Nucleus accumbens (tissue), 56 donors: ENCODE measurements at regions not wholly inside any gene's neighbourhood (a gene's known extent, or its start where the extent isn't known, plus 50 kb on each side); places are given as distances from the start of the nearest gene placed in this dataset.
"Not testable (repeated sequence)": the region's sequence is repeated elsewhere in the genome, so short reads cannot be mapped to it uniquely, and the experiment has no call there.

ENCODE experiments used
- DNase-seq, 56 donors: peaks; one replicate each; lab custom pipeline; 2025; lab: John Stamatoyannopoulos, UW

GRCh38 chr12:46089414-46090162 is 99.2 kb upstream of the SCAF11 start:
- no peak for DNase-seq

- no peak for DNase-seq
Observed at GRCh38 chr12:46087916-46088439, 97.6 kb upstream of the SCAF11 start.

GRCh38 chr12:46084666-46085631 is 94.6 kb upstream of the SCAF11 start:
- no peak for DNase-seq

GRCh38 chr12:46082490-46083200 is 92.3 kb upstream of the SCAF11 start:
- no peak for DNase-seq

- DNase-seq: no peak
Observed at GRCh38 chr12:46073321-46073720, 82.9 kb upstream of the SCAF11 start.

- DNase-seq: peak in 41 of 56 donors; percentile 1 to 57 (median 11)
Observed at GRCh38 chr12:46071769-46072624, 81.6 kb upstream of the SCAF11 start.

GRCh38 chr12:46071335-46071734 is 81.0 kb upstream of the SCAF11 start:
- no peak for DNase-seq

GRCh38 chr12:46067094-46067493 is 76.7 kb upstream of the SCAF11 start:
- DNase-seq: no peak

GRCh38 chr12:46065412-46066166 is 75.2 kb upstream of the SCAF11 start:
- DNase-seq: no peak

- DNase-seq: no peak
Observed at GRCh38 chr12:46064548-46064947, 74.2 kb upstream of the SCAF11 start.

- not testable (repeated sequence) for DNase-seq
Observed at GRCh38 chr12:46058697-46059096, 68.3 kb upstream of the SCAF11 start.

GRCh38 chr12:46050805-46051204 is 60.4 kb upstream of the SCAF11 start:
- no peak for DNase-seq

- DNase-seq: no peak
Observed at GRCh38 chr12:46049665-46050064, 59.3 kb upstream of the SCAF11 start.

- DNase-seq: no peak
Observed at GRCh38 chr12:46046436-46046835, 56.1 kb upstream of the SCAF11 start.

- no peak for DNase-seq
Observed at GRCh38 chr12:46043972-46044520, 53.7 kb upstream of the SCAF11 start.
